ENCODE measurements at regions not wholly inside any gene's neighbourhood (a gene's known extent, or its start where the extent isn't known, plus 50 kb on each side); places are given as distances from the start of the nearest gene placed in this dataset.

DNA sequence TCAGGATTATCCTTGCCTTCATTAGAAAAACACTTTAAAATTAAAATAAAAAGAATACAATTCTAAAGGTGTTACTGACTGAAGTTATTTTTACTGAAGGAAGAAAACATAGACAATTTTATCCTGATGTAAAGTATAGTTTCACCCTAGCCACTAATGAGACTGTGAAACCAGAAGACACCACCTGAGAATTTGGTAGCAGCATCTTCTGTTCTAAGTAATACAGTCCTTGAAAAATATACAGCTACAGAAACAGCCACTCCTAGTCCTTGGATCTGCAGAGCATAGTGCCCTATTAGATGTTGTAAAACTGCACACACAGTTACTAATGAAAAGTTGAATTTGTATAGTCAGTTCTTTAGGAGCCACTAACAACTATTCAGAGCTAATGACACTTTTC lies 377.7 kb downstream of the PRR16 start:
- TF ChIP-seq, protein P1, sequence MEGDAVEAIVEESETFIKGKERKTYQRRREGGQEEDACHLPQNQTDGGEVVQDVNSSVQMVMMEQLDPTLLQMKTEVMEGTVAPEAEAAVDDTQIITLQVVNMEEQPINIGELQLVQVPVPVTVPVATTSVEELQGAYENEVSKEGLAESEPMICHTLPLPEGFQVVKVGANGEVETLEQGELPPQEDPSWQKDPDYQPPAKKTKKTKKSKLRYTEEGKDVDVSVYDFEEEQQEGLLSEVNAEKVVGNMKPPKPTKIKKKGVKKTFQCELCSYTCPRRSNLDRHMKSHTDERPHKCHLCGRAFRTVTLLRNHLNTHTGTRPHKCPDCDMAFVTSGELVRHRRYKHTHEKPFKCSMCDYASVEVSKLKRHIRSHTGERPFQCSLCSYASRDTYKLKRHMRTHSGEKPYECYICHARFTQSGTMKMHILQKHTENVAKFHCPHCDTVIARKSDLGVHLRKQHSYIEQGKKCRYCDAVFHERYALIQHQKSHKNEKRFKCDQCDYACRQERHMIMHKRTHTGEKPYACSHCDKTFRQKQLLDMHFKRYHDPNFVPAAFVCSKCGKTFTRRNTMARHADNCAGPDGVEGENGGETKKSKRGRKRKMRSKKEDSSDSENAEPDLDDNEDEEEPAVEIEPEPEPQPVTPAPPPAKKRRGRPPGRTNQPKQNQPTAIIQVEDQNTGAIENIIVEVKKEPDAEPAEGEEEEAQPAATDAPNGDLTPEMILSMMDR (IDR thresholded peaks at IDR 0.05) = no peak
- TF ChIP-seq POLR2A (IDR thresholded peaks at IDR 0.05) (no peak), POLR2AphosphoS5 (IDR thresholded peaks at IDR 0.05) (no peak)
